ENCODE measurements at regions not wholly inside any gene's neighbourhood (a gene's known extent, or its start where the extent isn't known, plus 50 kb on each side); places are given as distances from the start of the nearest gene placed in this dataset.
"Not testable (repeated sequence)": the region's sequence is repeated elsewhere in the genome, so short reads cannot be mapped to it uniquely, and the experiment has no call there.

- no peak for DNase-seq (ENCODE audit: low read depth in 3 of 3)
Observed at GRCh38 chr15:94840794-94841783, 609.7 kb downstream of the MCTP2 start.

- DNase-seq (ENCODE audit: low read depth in 3 of 3), result no peak
Observed at GRCh38 chr15:94843060-94843459, 611.7 kb downstream of the MCTP2 start.

- DNase-seq (ENCODE audit: low read depth in 3 of 3), result no peak
Observed at GRCh38 chr15:94844198-94844537, 612.8 kb downstream of the MCTP2 start.

- no peak for DNase-seq (ENCODE audit: low read depth in 3 of 3)
Observed at GRCh38 chr15:94844538-94845389, 613.4 kb downstream of the MCTP2 start.

- no peak for DNase-seq (ENCODE audit: low read depth in 3 of 3)
Observed at GRCh38 chr15:94845390-94845716, 614.0 kb downstream of the MCTP2 start.

DNA sequence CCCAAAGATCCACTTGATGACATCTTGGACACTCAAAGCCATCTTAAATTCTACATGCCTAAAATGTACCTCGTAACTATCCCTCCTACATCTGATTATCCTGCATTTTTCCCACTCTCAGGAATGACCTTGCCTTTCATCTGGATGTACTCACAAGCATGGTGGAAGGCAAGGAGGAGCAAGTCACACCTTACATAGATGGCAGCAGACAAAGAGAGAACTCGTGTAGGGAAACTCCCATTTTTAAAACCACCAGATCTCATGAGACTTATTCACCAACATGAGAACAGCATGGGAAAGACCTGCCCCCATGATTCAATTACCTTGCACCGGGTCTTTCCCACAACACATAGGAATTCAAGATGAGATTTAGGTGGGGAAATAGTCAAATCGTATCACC, 616.0 kb downstream of the MCTP2 start:
- no peak for DNase-seq (ENCODE audit: low read depth in 3 of 3)

DNA sequence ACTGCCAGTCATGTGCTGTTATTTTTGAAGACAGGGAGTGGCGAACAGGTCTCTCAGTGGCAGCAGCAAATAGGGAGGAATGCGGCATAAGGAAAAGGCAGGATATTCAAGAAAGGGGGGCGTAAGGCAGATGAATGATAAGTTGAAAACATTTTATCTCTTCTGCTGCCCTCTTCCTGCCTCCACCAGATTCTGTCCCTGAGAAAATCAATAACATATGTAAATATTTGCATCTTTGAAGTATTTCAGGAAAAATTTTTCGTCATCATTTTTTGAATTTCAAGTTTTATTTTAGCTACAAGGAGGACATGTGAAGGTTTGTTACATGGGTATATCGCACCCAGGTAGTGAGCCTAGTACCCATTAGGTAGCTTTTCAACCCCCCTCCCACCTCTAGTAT, 616.7 kb downstream of the MCTP2 start:
- DNase-seq (ENCODE audit: low read depth in 3 of 3), result no peak

DNA sequence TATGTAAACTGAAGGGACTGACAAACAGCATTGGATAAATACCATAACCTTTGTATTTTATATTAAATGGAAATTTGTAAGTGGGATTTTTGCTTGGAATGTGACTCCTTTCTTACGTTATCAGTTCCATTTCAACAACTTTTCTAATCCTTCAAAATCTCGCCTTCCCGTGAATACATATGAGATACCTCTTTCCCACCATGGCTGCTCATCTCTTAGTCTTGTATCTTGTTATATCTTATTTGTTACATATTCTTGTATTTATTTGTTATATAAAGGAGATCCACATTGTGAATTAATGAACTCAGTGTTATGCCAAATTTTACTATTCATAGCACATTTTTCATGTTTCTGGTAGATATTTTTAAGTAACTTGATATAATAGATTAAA, 623.7 kb downstream of the MCTP2 start:
- no peak for DNase-seq (ENCODE audit: low read depth in 3 of 3)

DNA sequence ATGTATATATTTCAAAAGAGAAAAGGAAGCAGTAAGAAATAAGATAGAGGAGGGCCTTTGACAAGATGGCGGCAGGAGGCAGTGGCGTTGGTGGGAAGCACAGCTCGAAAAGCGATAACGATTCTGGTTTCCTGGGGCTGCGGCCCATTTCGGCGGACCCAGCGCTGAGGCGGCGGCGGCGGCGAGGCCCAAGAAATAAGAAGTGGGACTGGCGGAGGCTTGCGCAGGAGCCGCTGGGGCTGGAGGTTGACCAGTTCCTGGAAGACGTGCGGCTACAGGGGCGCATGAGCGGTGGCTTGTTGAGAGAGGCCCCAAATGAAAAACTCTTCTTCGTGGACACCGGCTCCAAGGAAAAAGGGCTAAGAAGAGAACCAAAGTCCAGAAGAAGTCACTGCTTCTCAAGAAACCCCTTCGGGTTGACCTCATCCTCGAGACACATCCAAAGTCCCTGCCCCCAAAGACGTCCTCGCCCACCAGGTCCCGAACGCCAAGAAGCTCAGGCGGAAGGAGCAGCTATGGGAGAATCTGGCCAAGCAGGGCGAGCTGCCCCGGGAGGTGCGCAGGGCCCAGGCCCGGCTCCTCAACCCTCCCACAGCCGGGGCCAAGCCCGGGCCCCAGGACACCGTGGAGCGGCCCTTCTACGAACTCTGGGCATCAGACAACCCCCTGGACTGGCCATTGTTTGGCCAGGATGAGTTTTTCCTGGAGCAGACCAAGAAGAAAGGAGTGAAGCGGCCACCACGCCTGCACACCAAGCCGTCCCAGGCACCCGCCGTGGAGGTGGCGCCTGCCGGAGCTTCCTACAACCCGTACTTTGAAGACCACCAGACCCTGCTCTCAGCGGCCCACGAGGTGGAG, 624.3 kb downstream of the MCTP2 start:
- DNase-seq (ENCODE audit: low read depth in 3 of 3), result no peak

DNA sequence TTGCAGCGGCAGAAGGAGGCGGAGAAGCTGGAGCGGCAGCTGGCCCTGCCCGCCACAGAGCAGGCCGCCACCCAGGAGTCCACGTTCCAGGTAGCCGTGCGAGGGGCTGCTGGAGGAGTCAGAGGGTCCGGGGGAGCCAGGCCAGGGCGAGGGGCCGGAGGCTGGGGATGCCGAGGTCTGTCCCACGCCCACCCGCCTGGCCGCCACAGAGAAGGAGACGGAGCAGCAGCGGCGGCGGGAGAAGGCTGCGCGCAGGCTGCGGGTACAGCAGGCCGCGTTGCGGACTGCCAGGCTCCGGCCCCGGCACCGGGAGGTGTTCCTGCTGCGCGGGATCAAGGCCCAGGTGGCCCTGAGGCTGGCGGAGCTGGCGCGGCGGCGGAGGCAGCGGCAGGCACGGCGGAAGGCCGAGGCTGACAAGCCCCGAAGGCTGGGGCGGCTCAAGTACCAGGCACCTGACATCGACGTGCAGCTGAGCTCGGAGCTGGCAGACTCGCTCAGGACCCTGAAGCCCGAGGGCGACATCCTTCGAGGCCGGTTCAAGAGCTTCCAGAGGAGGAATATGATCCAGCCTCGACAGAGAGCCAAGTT, 625.0 kb downstream of the MCTP2 start:
- DNase-seq (ENCODE audit: low read depth in 3 of 3), result no peak

- no peak for DNase-seq (ENCODE audit: low read depth in 3 of 3)
Observed at GRCh38 chr15:94857466-94857865, 626.1 kb downstream of the MCTP2 start.

GRCh38 chr15:94858011-94858410, 626.6 kb downstream of the MCTP2 start:
- DNase-seq (ENCODE audit: low read depth in 3 of 3), result no peak

DNA sequence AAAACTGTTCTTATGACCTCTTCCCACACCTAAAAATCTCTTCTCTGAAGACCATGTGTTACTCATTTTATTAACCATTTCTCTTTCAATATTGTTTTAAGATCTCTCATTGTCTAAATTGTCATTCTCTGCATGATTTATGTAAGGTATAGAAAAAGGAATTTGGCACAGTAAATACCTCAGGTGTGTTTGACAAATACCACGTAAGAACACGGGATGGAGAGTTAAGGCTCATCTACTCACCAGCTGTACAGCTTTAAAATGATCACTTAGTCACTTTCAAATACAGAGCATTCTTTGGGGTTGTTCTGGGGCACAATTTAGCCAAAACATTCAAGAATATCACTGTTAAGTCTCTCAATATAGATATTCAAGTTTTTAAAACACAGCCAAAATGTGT, 627.1 kb downstream of the MCTP2 start:
- DNase-seq (ENCODE audit: low read depth in 3 of 3), result no peak

GRCh38 chr15:94858920-94859319, 627.6 kb downstream of the MCTP2 start:
- DNase-seq (ENCODE audit: low read depth in 3 of 3), result no peak

GRCh38 chr15:94864600-94864999, 633.2 kb downstream of the MCTP2 start:
- DNase-seq (ENCODE audit: low read depth in 3 of 3), result no peak

DNA sequence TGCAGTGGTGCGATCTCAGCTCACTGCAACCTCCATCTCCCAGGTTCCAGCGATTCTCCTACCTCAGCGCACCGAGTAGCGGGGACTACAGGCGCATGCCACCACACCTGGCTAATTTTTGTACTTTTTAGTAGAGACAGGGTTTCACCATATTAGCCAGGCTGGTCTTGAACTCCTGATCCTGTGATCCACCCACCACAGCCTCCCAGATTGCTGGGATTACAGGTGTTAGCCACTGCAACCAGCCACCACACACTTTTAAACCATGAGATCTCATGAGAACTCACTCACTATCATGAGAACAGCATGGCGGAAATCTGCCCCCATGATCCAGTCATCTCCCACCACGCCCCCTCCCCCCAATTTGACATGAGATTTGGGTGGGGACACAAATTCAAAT, 636.9 kb downstream of the MCTP2 start:
- DNase-seq (ENCODE audit: low read depth in 3 of 3), result not testable (repeated sequence)

DNA sequence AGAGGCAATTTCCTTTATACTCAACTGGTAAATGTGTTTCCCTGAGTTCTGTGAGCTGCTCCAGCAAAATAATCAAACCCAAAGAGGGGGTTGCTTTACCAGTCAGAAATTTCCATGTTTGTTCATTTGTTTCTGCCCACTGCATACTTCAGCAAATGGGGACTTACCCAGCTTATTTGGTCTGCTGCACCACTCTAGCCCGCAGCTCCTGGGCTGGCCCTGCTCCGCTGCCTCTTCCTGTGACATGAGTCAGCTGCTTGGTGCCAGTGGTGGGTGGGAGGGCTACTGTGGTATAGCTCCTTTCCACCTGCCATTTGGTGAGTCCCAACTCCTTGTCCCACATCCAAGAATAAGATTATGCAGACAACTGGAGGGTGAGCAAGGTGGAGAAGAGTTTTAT, 644.2 kb downstream of the MCTP2 start:
- no peak for DNase-seq (ENCODE audit: low read depth in 3 of 3)

DNA sequence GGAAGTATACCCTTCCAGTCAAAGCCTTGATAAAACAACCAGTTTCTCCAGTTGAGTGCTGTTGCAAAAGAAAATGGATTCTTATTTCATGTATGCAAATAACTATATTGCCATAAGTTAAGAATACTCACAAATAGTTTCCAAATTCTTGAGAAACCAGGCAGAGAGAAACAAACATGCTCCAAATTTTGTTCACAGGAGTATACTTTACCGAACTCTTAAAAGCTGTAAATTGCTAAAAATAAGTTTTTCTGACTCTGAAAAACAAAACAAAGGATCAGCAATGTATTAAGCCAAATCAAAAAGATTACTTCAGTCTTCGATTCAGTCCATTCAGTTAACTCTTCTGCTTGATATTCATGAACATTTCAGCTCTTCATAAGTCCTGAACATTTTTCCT, 646.5 kb downstream of the MCTP2 start:
- DNase-seq (ENCODE audit: low read depth in 3 of 3), result no peak

DNA sequence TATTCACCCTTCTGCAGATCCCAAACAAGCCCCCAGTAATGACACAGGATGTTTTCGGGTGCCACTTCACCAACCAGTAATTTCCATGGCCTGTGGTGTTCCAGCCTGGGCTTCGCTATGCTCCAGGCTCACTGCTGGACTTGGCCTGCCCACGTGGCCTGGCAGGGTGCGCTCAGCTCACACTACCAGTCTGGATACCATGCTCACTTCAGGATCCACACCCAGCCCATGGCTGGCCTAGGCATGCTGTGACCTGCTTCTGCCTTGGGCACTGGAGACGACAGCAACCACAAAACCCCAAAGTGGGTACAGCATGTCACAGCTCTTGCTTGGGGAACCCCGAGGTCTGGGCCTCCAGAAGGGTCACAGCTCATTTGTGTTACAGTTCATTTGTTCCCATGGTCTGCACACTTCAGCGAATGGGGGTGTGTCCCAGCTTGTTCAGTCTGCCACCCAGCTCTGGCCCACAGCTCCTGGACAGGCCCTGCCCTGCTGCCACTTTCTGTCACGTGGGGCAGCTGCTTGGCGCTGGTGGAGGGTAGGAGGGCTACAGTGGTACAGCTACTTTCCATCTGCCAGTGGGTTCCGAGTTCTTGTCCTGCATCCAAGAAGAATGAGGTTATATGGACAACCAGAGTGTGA, 650.8 kb downstream of the MCTP2 start:
- no peak for DNase-seq (ENCODE audit: low read depth in 3 of 3)

- no peak for DNase-seq (ENCODE audit: low read depth in 3 of 3)
Observed at GRCh38 chr15:94887391-94887790, 656.0 kb downstream of the MCTP2 start.

- DNase-seq (ENCODE audit: low read depth in 3 of 3), result no peak
Observed at GRCh38 chr15:94889153-94889552, 657.8 kb downstream of the MCTP2 start.
